CD4-positive, alpha-beta T cell (primary cell): ENCODE measurements at regions not wholly inside any gene's neighbourhood (a gene's known extent, or its start where the extent isn't known, plus 50 kb on each side); places are given as distances from the start of the nearest gene placed in this dataset.
"Not testable (repeated sequence)": the region's sequence is repeated elsewhere in the genome, so short reads cannot be mapped to it uniquely, and the experiment has no call there.

Experiments
- ATAC-seq: fragments of 200-7000 bp; cut with Tn5 transposase; one replicate; pipeline ENCODE4 v1.10.0; 2022; ENCODE audit warnings: mild to moderate bottlenecking; ENCODE audit not compliant: poor library complexity
- CTCF ChIA-PET: fragments of 350-600 bp; sonication (Branson Sonifier 250); formaldehyde crosslinking; loops from one replicate; lab custom pipeline; 2021; ENCODE audit warnings: antibody characterized with exemption, inconsistent platforms; lab: Charles Lee
- POLR2A ChIA-PET: fragments of 350-600 bp; sonication (Branson Sonifier 250); formaldehyde crosslinking; loops from one replicate; lab custom pipeline; 2021; ENCODE audit warnings: antibody characterized with exemption, inconsistent platforms; lab: Charles Lee
- DNase-seq, 14 experiments: peaks; one replicate each; pipeline ENCODE4 v3.0.0-alpha.2; 2013 to 2020; ENCODE audit warnings: mixed read lengths in 2 of 14
- H3K27ac ChIP-seq, 2 donors: one replicate each; pipeline versions ENCODE4 v1.5.1 to v1.7.0; 2013; ENCODE audit warnings: low read length in 2 of 2, low read depth in 1 of 2, mild to moderate bottlenecking in 1 of 2
- H3K27me3 ChIP-seq, 2 experiments: 1 replicate in 1 of 2; 2 replicates in 1 of 2; pipeline versions ENCODE4 v1.6.1 to v1.7.0; 2013; ENCODE audit warnings: low read length in 2 of 2, control low read depth in 1 of 2, mild to moderate bottlenecking in 1 of 2, moderate library complexity in 1 of 2; ENCODE audit not compliant: insufficient read depth in 2 of 2, control insufficient read depth in 1 of 2
- H3K36me3 ChIP-seq: one replicate; pipeline ENCODE4 v1.6.1; 2013; ENCODE audit warnings: low read length, control low read depth; ENCODE audit not compliant: insufficient read depth
- H3K4me1 ChIP-seq: one replicate; pipeline ENCODE4 v1.6.1; 2013; ENCODE audit warnings: low read length, control low read depth; ENCODE audit not compliant: insufficient read depth
- H3K4me3 ChIP-seq: one replicate; pipeline ENCODE4 v1.5.1; 2013; ENCODE audit warnings: mild to moderate bottlenecking, low read length, moderate library complexity
- H3K9me3 ChIP-seq, 2 experiments: 1 replicate in 1 of 2; 2 replicates in 1 of 2; pipeline versions ENCODE4 v1.6.1 to v1.7.0; 2013; ENCODE audit warnings: low read length in 2 of 2, mild to moderate bottlenecking in 2 of 2, control low read depth in 1 of 2, moderate library complexity in 1 of 2; ENCODE audit not compliant: control insufficient read depth in 1 of 2, insufficient read depth in 1 of 2
- H3K27ac Mint-ChIP-seq: one replicate; pipeline ENCODE4 v1.8.0; 2020; ENCODE audit warnings: mixed read lengths
- H3K27me3 Mint-ChIP-seq: one replicate; pipeline ENCODE4 v1.8.0; 2021; ENCODE audit warnings: mixed read lengths
- H3K36me3 Mint-ChIP-seq: one replicate; pipeline ENCODE4 v1.8.0; 2021; ENCODE audit warnings: low read depth, mixed read lengths
- H3K4me1 Mint-ChIP-seq: one replicate; pipeline ENCODE4 v1.8.0; 2021; ENCODE audit warnings: low read depth, mixed read lengths
- H3K4me3 Mint-ChIP-seq: one replicate; pipeline ENCODE4 v1.8.0; 2020; ENCODE audit warnings: mild to moderate bottlenecking, mixed read lengths
- H3K9me3 Mint-ChIP-seq: one replicate; pipeline ENCODE4 v1.8.0; 2020; ENCODE audit warnings: mixed read lengths
- intact Hi-C, 2 experiments: fragments of 100-400 bp; cut with DNase I in 1 of 2; cut with micrococcal nuclease in 1 of 2; formaldehyde crosslinking; loops; one replicate each; pipeline versions ENCODE4 v1.15.1 to v1.9.0; 2023 to 2025; cut with DNase I, micrococcal nuclease
- TF ChIP-seq, protein P1 (sequence below): fragments of 200-600 bp; IDR thresholded peaks from one replicate; pipeline ENCODE4 v1.8.0; 2022; ENCODE audit warnings: antibody characterized with exemption, mild to moderate bottlenecking

DNA sequence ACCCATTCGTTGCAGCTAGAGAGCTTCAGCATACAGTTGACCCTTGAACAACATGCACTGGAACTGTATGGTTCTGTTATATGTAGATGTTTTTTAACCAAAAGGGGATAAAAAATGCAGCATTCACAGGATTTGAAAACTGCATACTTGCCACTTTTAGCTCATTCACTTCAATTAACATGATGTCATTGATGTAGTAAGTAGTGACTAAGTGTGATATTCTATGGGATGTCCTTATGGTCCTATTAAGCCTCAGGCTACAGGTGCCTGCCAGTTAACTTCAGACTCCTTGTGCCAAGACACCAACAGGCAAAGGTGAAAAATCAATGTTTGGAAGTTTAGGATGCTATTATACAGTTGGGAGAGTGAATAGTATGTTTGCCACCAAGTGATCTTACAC lies 553.6 kb upstream of the NECTIN3 start:
- Mint-ChIP-seq H3K27me3 (peaks cover 10% of the 10 kb centered on the region), H3K27ac (no peak overlapping the region), H3K36me3 (no peaks in the 10 kb centered on the region), H3K4me1 (no peaks in the 10 kb centered on the region), H3K4me3 (no peak overlapping the region), H3K9me3 (no peaks in the 10 kb centered on the region)
- H3K4me1 ChIP-seq, result no peaks in the 10 kb centered on the region
- intact Hi-C loops, result no loop called here
- CTCF ChIA-PET, result no interaction called here
- H3K4me3 ChIP-seq, result no peak overlapping the region
- no peak overlapping the region for H3K27ac ChIP-seq
- TF ChIP-seq, protein P1, sequence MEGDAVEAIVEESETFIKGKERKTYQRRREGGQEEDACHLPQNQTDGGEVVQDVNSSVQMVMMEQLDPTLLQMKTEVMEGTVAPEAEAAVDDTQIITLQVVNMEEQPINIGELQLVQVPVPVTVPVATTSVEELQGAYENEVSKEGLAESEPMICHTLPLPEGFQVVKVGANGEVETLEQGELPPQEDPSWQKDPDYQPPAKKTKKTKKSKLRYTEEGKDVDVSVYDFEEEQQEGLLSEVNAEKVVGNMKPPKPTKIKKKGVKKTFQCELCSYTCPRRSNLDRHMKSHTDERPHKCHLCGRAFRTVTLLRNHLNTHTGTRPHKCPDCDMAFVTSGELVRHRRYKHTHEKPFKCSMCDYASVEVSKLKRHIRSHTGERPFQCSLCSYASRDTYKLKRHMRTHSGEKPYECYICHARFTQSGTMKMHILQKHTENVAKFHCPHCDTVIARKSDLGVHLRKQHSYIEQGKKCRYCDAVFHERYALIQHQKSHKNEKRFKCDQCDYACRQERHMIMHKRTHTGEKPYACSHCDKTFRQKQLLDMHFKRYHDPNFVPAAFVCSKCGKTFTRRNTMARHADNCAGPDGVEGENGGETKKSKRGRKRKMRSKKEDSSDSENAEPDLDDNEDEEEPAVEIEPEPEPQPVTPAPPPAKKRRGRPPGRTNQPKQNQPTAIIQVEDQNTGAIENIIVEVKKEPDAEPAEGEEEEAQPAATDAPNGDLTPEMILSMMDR, result no peak
- H3K36me3 ChIP-seq, result no peaks in the 10 kb centered on the region
- H3K9me3 ChIP-seq, result no peaks in the 10 kb centered on the region
- ATAC-seq (no peak), DNase-seq (no peak)
- no peaks in the 10 kb centered on the region for H3K27me3 ChIP-seq
- POLR2A ChIA-PET, result no interaction called here

DNA sequence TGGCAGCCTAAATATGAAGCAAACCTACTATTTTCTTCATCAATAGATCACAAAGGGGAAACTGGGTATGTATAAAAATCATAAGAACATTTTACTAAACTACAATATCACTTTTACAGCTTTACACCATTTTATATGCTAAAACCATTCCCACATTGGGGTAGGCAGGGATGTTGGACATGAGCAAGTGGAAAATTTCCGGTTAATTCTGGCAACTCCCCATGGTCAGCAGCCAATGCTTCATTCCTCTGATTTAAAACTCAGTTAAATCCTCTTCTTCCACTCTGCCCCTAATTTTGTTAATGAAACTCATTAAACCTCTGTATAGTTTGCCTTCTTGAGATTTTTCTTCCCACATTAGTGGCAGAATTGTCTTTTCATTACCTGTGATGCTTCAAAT lies 552.5 kb upstream of the NECTIN3 start:
- Mint-ChIP-seq H3K27ac (no peak overlapping the region), H3K27me3 (peaks cover 12% of the 10 kb centered on the region), H3K4me1 (no peaks in the 10 kb centered on the region), H3K4me3 (no peak overlapping the region), H3K36me3 (no peaks in the 10 kb centered on the region), H3K9me3 (no peaks in the 10 kb centered on the region)
- H3K4me3 ChIP-seq, result no peak overlapping the region
- CTCF ChIA-PET, result no interaction called here
- DNase-seq, result no peak
- H3K4me1 ChIP-seq, result no peaks in the 10 kb centered on the region
- TF ChIP-seq, protein P1, result no peak
- intact Hi-C loops, result no loop called here
- H3K9me3 ChIP-seq, result no peaks in the 10 kb centered on the region
- POLR2A ChIA-PET, result no interaction called here
- H3K27me3 ChIP-seq, result no peaks in the 10 kb centered on the region
- H3K36me3 ChIP-seq, result no peaks in the 10 kb centered on the region
- ATAC-seq, result no peak
- H3K27ac ChIP-seq, result no peak overlapping the region

DNA sequence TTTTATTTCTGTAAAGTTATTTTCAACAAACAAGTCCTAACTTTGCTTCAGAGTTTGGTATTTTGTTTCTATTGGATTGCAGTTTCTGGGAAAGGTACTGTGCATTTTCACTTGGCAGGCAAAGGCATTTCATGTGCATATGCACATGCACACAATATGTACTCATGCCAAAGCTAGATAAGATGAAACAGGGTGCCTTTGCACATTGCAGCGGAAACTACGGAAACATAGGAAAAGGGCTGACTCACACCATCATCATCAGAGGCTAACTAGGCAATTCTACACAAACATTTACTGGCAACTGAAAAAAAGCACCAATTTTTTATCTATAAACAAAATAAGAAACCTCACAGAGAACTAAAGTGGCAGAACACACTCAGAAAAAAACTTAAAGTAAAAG lies 550.6 kb upstream of the NECTIN3 start:
- Histone ChIP-seq H3K27ac (no peak overlapping the region), H3K4me3 (no peak overlapping the region), H3K36me3 (no peaks in the 10 kb centered on the region), H3K27me3 (no peaks in the 10 kb centered on the region), H3K9me3 (no peaks in the 10 kb centered on the region), H3K4me1 (no peaks in the 10 kb centered on the region)
- ATAC-seq, result no peak
- no peak overlapping the region for H3K27ac Mint-ChIP-seq
- no peaks in the 10 kb centered on the region for H3K36me3 Mint-ChIP-seq
- intact Hi-C loops, result no loop called here
- POLR2A ChIA-PET, result no interaction called here
- H3K27me3 Mint-ChIP-seq, result peaks cover 14% of the 10 kb centered on the region
- CTCF ChIA-PET, result no interaction called here
- H3K4me3 Mint-ChIP-seq, result no peak overlapping the region
- TF ChIP-seq, protein P1, result no peak
- no peak for DNase-seq
- H3K9me3 Mint-ChIP-seq, result no peaks in the 10 kb centered on the region
- no peaks in the 10 kb centered on the region for H3K4me1 Mint-ChIP-seq

DNA sequence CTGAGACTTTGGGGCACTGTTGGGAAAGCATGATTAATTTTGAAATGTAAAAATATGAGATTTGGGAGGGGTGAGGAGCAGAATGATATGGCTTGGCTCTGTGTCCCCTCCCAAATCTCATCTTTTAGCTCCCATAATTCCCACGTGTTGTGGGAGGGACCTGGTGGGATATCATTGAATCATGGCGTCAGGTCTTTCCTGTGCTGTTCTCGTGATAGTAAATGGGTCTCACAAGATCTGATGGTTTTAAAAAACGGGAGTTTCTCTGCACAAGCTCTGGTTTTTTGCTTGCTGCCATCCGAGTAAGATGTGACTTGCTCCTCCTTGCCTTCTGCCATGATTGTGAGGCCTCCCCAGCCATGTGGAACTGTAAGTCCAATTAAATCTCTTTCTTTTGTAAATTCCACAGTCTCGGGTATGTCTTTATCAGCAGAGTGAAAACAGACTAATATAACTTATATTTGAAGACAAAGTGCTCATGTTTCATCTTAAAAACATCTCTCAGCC lies 546.0 kb upstream of the NECTIN3 start:
- H3K27me3 Mint-ChIP-seq, result peaks cover 15% of the 10 kb centered on the region
- intact Hi-C loops, POLR2A ChIA-PET, DNase-seq, H3K4me3 Mint-ChIP-seq, H3K4me1 Mint-ChIP-seq, H3K4me3 ChIP-seq, H3K36me3 ChIP-seq, H3K36me3 Mint-ChIP-seq, H3K27me3 ChIP-seq, CTCF ChIA-PET, H3K9me3 Mint-ChIP-seq, H3K27ac Mint-ChIP-seq, H3K4me1 ChIP-seq, ATAC-seq, H3K9me3 ChIP-seq, H3K27ac ChIP-seq: not testable (repeated sequence)
